HEK293T (cell line): ENCODE measurements at regions not wholly inside any gene's neighbourhood (a gene's known extent, or its start where the extent isn't known, plus 50 kb on each side); places are given as distances from the start of the nearest gene placed in this dataset.

Experiments
- CTCF ChIA-PET: fragments of 350-600 bp; formaldehyde crosslinking; extraction: SDS; loops from one replicate; lab custom pipeline; 2021; ENCODE audit warnings: antibody characterized with exemption, inconsistent platforms; lab: Yijun Ruan, JAX
- POLR2A ChIA-PET: fragments of 350-600 bp; formaldehyde crosslinking; extraction: SDS; loops from one replicate; lab custom pipeline; 2020; ENCODE audit warnings: antibody characterized with exemption, inconsistent platforms; lab: Yijun Ruan, JAX
- DNase-seq: peaks from one replicate; pipeline ENCODE4 v3.0.0; 2012; ENCODE audit warnings: mixed read lengths; ENCODE audit errors: extremely low spot score
- ARNT ChIP-seq: fragments of 450-650 bp; IDR thresholded peaks from 2 replicates; pipeline ENCODE4 v1.6.1; 2017; ENCODE audit warnings: mild to moderate bottlenecking
- BHLHE40 ChIP-seq: fragments of 450-650 bp; IDR thresholded peaks from 2 replicates; pipeline ENCODE4 v1.6.1; 2016; ENCODE audit warnings: mild to moderate bottlenecking, moderate library complexity, borderline replicate concordance
- CTBP1 ChIP-seq: fragments of 450-650 bp; IDR thresholded peaks from 2 replicates; pipeline ENCODE4 v1.6.1; 2016; ENCODE audit warnings: borderline replicate concordance
- ELF4 ChIP-seq: fragments of 450-650 bp; IDR thresholded peaks from 2 replicates; pipeline ENCODE4 v1.6.1; 2017; ENCODE audit warnings: antibody characterized with exemption
- FOXA1 ChIP-seq: fragments of 450-650 bp; IDR thresholded peaks from 2 replicates; pipeline ENCODE4 v1.6.1; 2016; ENCODE audit warnings: mild to moderate bottlenecking
- FOXK2 ChIP-seq: fragments of 450-650 bp; IDR thresholded peaks from 2 replicates; pipeline ENCODE4 v1.6.1; 2016; ENCODE audit warnings: mild to moderate bottlenecking
- FOXM1 ChIP-seq: fragments of 450-650 bp; IDR thresholded peaks from 2 replicates; pipeline ENCODE4 v1.6.1; 2017; ENCODE audit warnings: mild to moderate bottlenecking, borderline replicate concordance
- HDGF ChIP-seq: fragments of 450-650 bp; IDR thresholded peaks from 2 replicates; pipeline ENCODE4 v1.6.1; 2017; ENCODE audit warnings: antibody characterized with exemption, borderline replicate concordance
- L3MBTL2 ChIP-seq: fragments of 450-650 bp; conservative IDR thresholded peaks from 2 replicates; pipeline ENCODE4 v1.6.1; 2016; ENCODE audit warnings: mild to moderate bottlenecking
- LEF1 ChIP-seq: fragments of 450-650 bp; IDR thresholded peaks from 2 replicates; pipeline ENCODE4 v1.6.1; 2017; ENCODE audit warnings: mild to moderate bottlenecking, borderline replicate concordance
- NFRKB ChIP-seq: fragments of 450-650 bp; IDR thresholded peaks from 2 replicates; pipeline ENCODE4 v1.6.1; 2016; ENCODE audit warnings: mild to moderate bottlenecking, moderate library complexity
- PKNOX1 ChIP-seq: fragments of 450-650 bp; IDR thresholded peaks from 2 replicates; pipeline ENCODE4 v1.6.1; 2016
- SP1 ChIP-seq: fragments of 450-650 bp; IDR thresholded peaks from 2 replicates; pipeline ENCODE4 v1.6.1; 2017
- SUZ12 ChIP-seq: fragments of 450-650 bp; IDR thresholded peaks from 2 replicates; pipeline ENCODE4 v1.6.1; 2016; ENCODE audit warnings: mild to moderate bottlenecking
- TARDBP ChIP-seq: fragments of 450-650 bp; IDR thresholded peaks from 2 replicates; pipeline ENCODE4 v1.6.1; 2016
- ZNF384 ChIP-seq: fragments of 450-650 bp; IDR thresholded peaks from 2 replicates; pipeline ENCODE4 v1.6.1; 2016

- POLR2A ChIA-PET: no interaction called here
- CTCF ChIA-PET: no interaction called here
- DNase-seq: no peak
- TF ChIP-seq NFRKB (no peak), ZNF384 (no peak), BHLHE40 (no peak), L3MBTL2 (no peak), SUZ12 (no peak), ELF4 (no peak), HDGF (no peak), CTBP1 (no peak)
These were observed 202.6 kb downstream of the MDFIC start for GRCh38 chr7:115124409-115124939.

- no peak for DNase-seq
- ChIA-PET POLR2A (no interaction called here), CTCF (no interaction called here)
- no peak for TF ChIP-seq HDGF
- TF ChIP-seq LEF1: no peak
- no peak for TF ChIP-seq L3MBTL2
- TF ChIP-seq PKNOX1: no peak
- TF ChIP-seq SUZ12: no peak
- no peak for TF ChIP-seq TARDBP
- TF ChIP-seq FOXA1: no peak
These were observed 201.5 kb downstream of the MDFIC start for GRCh38 chr7:115123441-115123840.

- TF ChIP-seq PKNOX1 (no peak), FOXM1 (no peak), L3MBTL2 (no peak), CTBP1 (no peak), SP1 (no peak), BHLHE40 (no peak), NFRKB (no peak), LEF1 (no peak), FOXK2 (no peak), SUZ12 (no peak)
- ChIA-PET POLR2A (no interaction called here), CTCF (no interaction called here)
- DNase-seq: no peak
These were observed 200.5 kb downstream of the MDFIC start for GRCh38 chr7:115122388-115122787.

- CTCF ChIA-PET: no interaction called here
These were observed 195.9 kb downstream of the MDFIC start for GRCh38 chr7:115117748-115118147.

GRCh38 chr7:115116773-115117715, 195.2 kb downstream of the MDFIC start:
- POLR2A ChIA-PET: no interaction called here
- CTCF ChIA-PET: no interaction called here
- TF ChIP-seq L3MBTL2: no peak
- no peak for TF ChIP-seq TARDBP
- no peak for TF ChIP-seq ELF4
- no peak for TF ChIP-seq NFRKB
- TF ChIP-seq ZNF384: no peak
- TF ChIP-seq CTBP1: no peak
- TF ChIP-seq FOXK2: no peak
- TF ChIP-seq FOXA1: no peak
- TF ChIP-seq HDGF: no peak
- no peak for TF ChIP-seq FOXM1
- DNase-seq: no peak

More at GRCh38 chr7:115117748-115118147, 195.9 kb downstream of the MDFIC start:
- TF ChIP-seq FOXM1: no peak
- TF ChIP-seq BHLHE40: no peak
- TF ChIP-seq FOXA1: no peak
- no peak for TF ChIP-seq CTBP1
- TF ChIP-seq ELF4: no peak
- TF ChIP-seq L3MBTL2: no peak
- no peak for TF ChIP-seq LEF1
- no peak for DNase-seq
- POLR2A ChIA-PET: no interaction called here

GRCh38 chr7:115113776-115114175, 191.9 kb downstream of the MDFIC start:
- POLR2A ChIA-PET: no interaction called here
- TF ChIP-seq SUZ12 (no peak), ELF4 (no peak), CTBP1 (no peak), PKNOX1 (no peak), ZNF384 (no peak), FOXM1 (no peak), FOXK2 (no peak), BHLHE40 (no peak), ARNT (no peak), SP1 (no peak), L3MBTL2 (no peak), TARDBP (no peak)
- no peak for DNase-seq
- CTCF ChIA-PET: no interaction called here
